ENCODE measurements at regions not wholly inside any gene's neighbourhood (a gene's known extent, or its start where the extent isn't known, plus 50 kb on each side); places are given as distances from the start of the nearest gene placed in this dataset.

- intact Hi-C loops (cut with DNase I) = no loop called here
- TF ChIP-seq CTCF (IDR thresholded peaks at IDR 0.05) = no peak
- H3K27me3 ChIP-seq = no peaks in the 10 kb centered on the region
- H3K36me3 ChIP-seq = no peaks in the 10 kb centered on the region
- no peak overlapping the region for H3K27ac ChIP-seq
- 38 to 45% methylated on average over 4 of the region's 4 CpGs for WGBS, 2 donors
- no peak for DNase-seq
- H3K4me1 ChIP-seq = no peaks in the 10 kb centered on the region
- no peaks in the 10 kb centered on the region for H3K9me3 ChIP-seq
- H3K4me3 ChIP-seq = no peak overlapping the region
- no peak for ATAC-seq
Observed at GRCh38 chr3:82208002-82208710, 446.7 kb upstream of the GBE1 start.

GRCh38 chr3:82202269-82202668, 440.8 kb upstream of the GBE1 start:
- Histone ChIP-seq H3K36me3 (no peaks in the 10 kb centered on the region), H3K27me3 (no peaks in the 10 kb centered on the region), H3K9me3 (no peaks in the 10 kb centered on the region), H3K27ac (no peak overlapping the region), H3K4me3 (no peak overlapping the region), H3K4me1 (no peaks in the 10 kb centered on the region)
- intact Hi-C loops (cut with DNase I) = no loop called here
- no peak for TF ChIP-seq CTCF (IDR thresholded peaks at IDR 0.05)
- 38 to 50% methylated on average over 5 of the region's 5 CpGs for WGBS, 2 donors
- ATAC-seq = no peak
- DNase-seq = no peak

GRCh38 chr3:82201316-82201715, 439.9 kb upstream of the GBE1 start:
- ATAC-seq = no peak
- 89 to 90% methylated on average over 2 of the region's 2 CpGs for WGBS, 2 donors

GRCh38 chr3:82198009-82198408, 436.6 kb upstream of the GBE1 start:
- Histone ChIP-seq H3K27me3 (no peaks in the 10 kb centered on the region), H3K27ac (no peak overlapping the region), H3K4me3 (no peak overlapping the region), H3K36me3 (no peaks in the 10 kb centered on the region), H3K4me1 (no peaks in the 10 kb centered on the region), H3K9me3 (no peaks in the 10 kb centered on the region)
- intact Hi-C loops (cut with DNase I) = no loop called here
- DNase-seq (no peak), ATAC-seq (no peak)
- 75 to 84% methylated on average over 3 of the region's 3 CpGs for WGBS, 2 donors
- no peak for TF ChIP-seq CTCF (IDR thresholded peaks at IDR 0.05)

More at GRCh38 chr3:82201316-82201715, 439.9 kb upstream of the GBE1 start:
- Histone ChIP-seq H3K27me3 (no peaks in the 10 kb centered on the region), H3K4me1 (no peaks in the 10 kb centered on the region), H3K4me3 (no peak overlapping the region), H3K9me3 (no peaks in the 10 kb centered on the region), H3K27ac (no peak overlapping the region), H3K36me3 (no peaks in the 10 kb centered on the region)
- intact Hi-C loops (cut with DNase I) = no loop called here
- no peak for DNase-seq
- TF ChIP-seq CTCF (IDR thresholded peaks at IDR 0.05) = no peak

Data from heart right ventricle (tissue), 16 donors.